B cell (primary cell): ENCODE measurements at regions not wholly inside any gene's neighbourhood (a gene's known extent, or its start where the extent isn't known, plus 50 kb on each side); places are given as distances from the start of the nearest gene placed in this dataset.
"Not testable (repeated sequence)": the region's sequence is repeated elsewhere in the genome, so short reads cannot be mapped to it uniquely, and the experiment has no call there.

Experiments used
- ATAC-seq: fragments of 200-7000 bp; cut with Tn5 transposase; one replicate; pipeline ENCODE4 v1.10.0; 2021; ENCODE audit warnings: low read depth, mild to moderate bottlenecking, moderate number of reproducible peaks, moderate library complexity
- CTCF ChIA-PET: fragments of 350-600 bp; sonication (Branson Sonifier 250); formaldehyde crosslinking; loops from one replicate; lab custom pipeline; 2021; ENCODE audit warnings: antibody characterized with exemption, inconsistent platforms; lab: Charles Lee
- POLR2A ChIA-PET: fragments of 350-600 bp; sonication (Branson Sonifier 250); formaldehyde crosslinking; loops from one replicate; lab custom pipeline; 2021; ENCODE audit warnings: antibody characterized with exemption; lab: Charles Lee
- DNase-seq: peaks from one replicate; pipeline ENCODE4 v3.0.0; 2013
- H2AFZ ChIP-seq: 2 replicates; pipeline ENCODE4 v1.6.1; 2012; ENCODE audit warnings: mild to moderate bottlenecking, low read depth, low read length; ENCODE audit not compliant: insufficient read depth, poor library complexity, severe bottlenecking
- H3K27ac ChIP-seq, 2 donors: 1 replicate in 1 of 2; 2 replicates in 1 of 2; pipeline ENCODE4 v1.5.1; 2012 to 2013; ENCODE audit warnings: low read length in 2 of 2, mild to moderate bottlenecking in 2 of 2, moderate library complexity in 1 of 2
- H3K27me3 ChIP-seq, 4 experiments: fragments of 200-600 bp in 1 of 4; sonication (generic) in 1 of 4; replicated peaks in 1 of 4; 1 replicate in 2 of 4; 2 replicates in 2 of 4; pipeline versions ENCODE4 v1.6.1 to v1.7.0; 2013 to 2016; ENCODE audit warnings: low read length in 3 of 4, mild to moderate bottlenecking in 2 of 4, mixed read lengths in 1 of 4, moderate library complexity in 1 of 4; ENCODE audit not compliant: insufficient read depth in 4 of 4, control insufficient read depth in 3 of 4; ENCODE audit errors: control extremely low read depth in 1 of 4
- H3K36me3 ChIP-seq, 2 experiments: replicated peaks in 1 of 2; 1 replicate in 1 of 2; 2 replicates in 1 of 2; pipeline versions ENCODE4 v1.6.1 to v1.7.1; 2013; ENCODE audit warnings: low read length in 1 of 2; ENCODE audit not compliant: insufficient read depth in 2 of 2, control insufficient read depth in 1 of 2; ENCODE audit errors: control extremely low read depth in 1 of 2, extremely low read depth in 1 of 2
- H3K4me1 ChIP-seq, 2 donors: fragments of 200-600 bp in 1 of 2; sonication (generic) in 1 of 2; 1 replicate in 1 of 2; 2 replicates in 1 of 2; pipeline versions ENCODE4 v1.5.1 to v1.6.1; 2013 to 2017; ENCODE audit warnings: low read length in 2 of 2; ENCODE audit not compliant: control insufficient read depth in 2 of 2, insufficient read depth in 2 of 2
- H3K4me2 ChIP-seq: replicated peaks from 2 replicates; pipeline ENCODE3; 2012; ENCODE audit warnings: mild to moderate bottlenecking, low read depth, low read length; ENCODE audit not compliant: poor library complexity, severe bottlenecking
- H3K4me3 ChIP-seq, 5 experiments: fragments of 200-600 bp in 1 of 5; sonication (generic) in 1 of 5; 1 replicate in 3 of 5; 2 replicates in 2 of 5; pipeline versions ENCODE4 v1.5.1 to v1.7.0; 2011 to 2016; ENCODE audit warnings: low read length in 4 of 5, mild to moderate bottlenecking in 4 of 5, low read depth in 2 of 5, control low read depth in 1 of 5, moderate library complexity in 1 of 5; ENCODE audit not compliant: insufficient read depth in 1 of 5; ENCODE audit errors: control extremely low read depth in 1 of 5, extremely low read depth in 1 of 5
- H3K79me2 ChIP-seq: fragments of 200-600 bp; sonication (generic); one replicate; pipeline ENCODE4 v1.6.0; 2016; ENCODE audit warnings: low read length; ENCODE audit not compliant: control insufficient read depth, insufficient read depth
- H3K9ac ChIP-seq: fragments of 200-600 bp; sonication (generic); 2 replicates; pipeline ENCODE4 v1.6.1; 2017; ENCODE audit warnings: mild to moderate bottlenecking, low read length, moderate library complexity
- H3K9me3 ChIP-seq, 3 donors: one replicate each; pipeline versions ENCODE4 v1.6.1 to v1.7.1; 2013; ENCODE audit warnings: low read length in 2 of 3; ENCODE audit not compliant: control insufficient read depth in 2 of 3, insufficient read depth in 1 of 3; ENCODE audit errors: control extremely low read depth in 1 of 3
- H4K20me1 ChIP-seq: 2 replicates; pipeline ENCODE4 v1.6.0; 2012; ENCODE audit warnings: mild to moderate bottlenecking, low read length; ENCODE audit not compliant: insufficient read depth, control insufficient read depth, poor library complexity, severe bottlenecking
- H3K27ac Mint-ChIP-seq: one replicate; pipeline ENCODE4 v1.8.0; 2021; ENCODE audit warnings: mixed read lengths
- H3K27me3 Mint-ChIP-seq: one replicate; pipeline ENCODE4 v1.8.0; 2021; ENCODE audit warnings: mixed read lengths
- H3K4me1 Mint-ChIP-seq: one replicate; pipeline ENCODE4 v1.8.0; 2021; ENCODE audit warnings: mixed read lengths
- H3K4me3 Mint-ChIP-seq: one replicate; pipeline ENCODE4 v1.8.0; 2021; ENCODE audit warnings: mixed read lengths
- H3K9me3 Mint-ChIP-seq: one replicate; pipeline ENCODE4 v1.8.0; 2022; ENCODE audit warnings: mixed read lengths; ENCODE audit not compliant: insufficient read depth
- WGBS: methylation state at CpG from one replicate; pipeline ENCODE4 v1.1.5; 2013; ENCODE audit warnings: missing lambda C conversion rate; ENCODE audit not compliant: insufficient coverage; 5-methylcytosine and 5-hydroxymethylcytosine counted together
- intact Hi-C: fragments of 100-400 bp; cut with micrococcal nuclease; formaldehyde crosslinking; loops from one replicate; pipeline ENCODE4 v1.10.0; 2022

DNA sequence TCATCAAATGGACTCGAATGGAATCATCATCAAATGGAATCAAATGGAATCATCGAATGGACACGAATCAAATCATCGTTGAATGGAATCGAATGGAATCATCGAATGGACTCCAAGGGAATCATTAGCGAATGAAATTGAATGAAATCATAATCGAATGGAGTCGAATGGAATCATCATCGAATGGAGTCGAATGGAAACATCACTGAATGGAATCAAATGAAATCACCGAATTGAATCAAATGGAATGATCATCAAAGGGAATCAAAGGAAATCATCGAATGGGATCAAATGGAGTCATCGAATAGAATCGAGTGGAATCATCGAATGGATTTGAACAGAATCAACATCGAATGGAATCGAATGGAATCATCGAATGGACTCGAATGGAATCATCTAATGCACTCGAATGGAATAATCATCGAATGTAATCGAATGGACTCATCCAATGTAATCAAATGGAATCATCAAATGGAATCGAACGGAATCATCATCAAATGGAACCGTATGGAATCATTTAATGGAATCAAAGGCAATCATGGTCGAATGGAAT lies 232.2 kb downstream of the SHCBP1 start:
- H4K20me1 ChIP-seq, H3K4me3 ChIP-seq, H3K79me2 ChIP-seq, H3K4me3 Mint-ChIP-seq, H3K9me3 Mint-ChIP-seq, H3K4me2 ChIP-seq, H3K27me3 Mint-ChIP-seq, H3K4me1 Mint-ChIP-seq, POLR2A ChIA-PET, H3K4me1 ChIP-seq, DNase-seq, H3K27ac Mint-ChIP-seq, ATAC-seq, H3K36me3 ChIP-seq, CTCF ChIA-PET, H2AFZ ChIP-seq, intact Hi-C loops, H3K27ac ChIP-seq, H3K9ac ChIP-seq, H3K27me3 ChIP-seq: not testable (repeated sequence)
- 82% methylated on average over 25 of the region's 27 CpGs for WGBS
- H3K9me3 ChIP-seq, result peaks cover 0 to 12% (median 0%) of the 10 kb centered on the region in 3 donors

- peak; percentile 31 for DNase-seq
- H3K27me3 ChIP-seq, ATAC-seq, POLR2A ChIA-PET, H3K79me2 ChIP-seq, H3K4me1 ChIP-seq, H4K20me1 ChIP-seq, H2AFZ ChIP-seq, H3K9me3 Mint-ChIP-seq, H3K4me3 Mint-ChIP-seq, intact Hi-C loops, H3K27ac Mint-ChIP-seq, CTCF ChIA-PET, H3K4me1 Mint-ChIP-seq, H3K27me3 Mint-ChIP-seq, H3K4me3 ChIP-seq, H3K27ac ChIP-seq, H3K4me2 ChIP-seq, H3K36me3 ChIP-seq, H3K9ac ChIP-seq: not testable (repeated sequence)
- peaks cover 0 to 12% (median 0%) of the 10 kb centered on the region in 3 donors for H3K9me3 ChIP-seq
- 85% methylated on average over 15 of the region's 16 CpGs for WGBS
Observed at GRCh38 chr16:46388354-46388753, 232.8 kb downstream of the SHCBP1 start.

- H2AFZ ChIP-seq, H3K27ac Mint-ChIP-seq, H3K9me3 Mint-ChIP-seq, H3K36me3 ChIP-seq, POLR2A ChIA-PET, H3K27me3 Mint-ChIP-seq, H3K4me2 ChIP-seq, H3K79me2 ChIP-seq, H3K27me3 ChIP-seq, CTCF ChIA-PET, H3K4me1 Mint-ChIP-seq, H3K27ac ChIP-seq, intact Hi-C loops, DNase-seq, H3K9ac ChIP-seq, H3K4me3 ChIP-seq, H3K4me3 Mint-ChIP-seq, H4K20me1 ChIP-seq, ATAC-seq, H3K4me1 ChIP-seq: not testable (repeated sequence)
- H3K9me3 ChIP-seq, result peaks cover 0 to 13% (median 0%) of the 10 kb centered on the region in 3 donors
- WGBS, result 76% methylated on average over 13 of the region's 15 CpGs
Observed at GRCh38 chr16:46387720-46388119, 233.5 kb downstream of the SHCBP1 start.

- peaks cover 0 to 14% (median 0%) of the 10 kb centered on the region in 3 donors for H3K9me3 ChIP-seq
- H3K27me3 Mint-ChIP-seq, H3K4me3 Mint-ChIP-seq, H3K4me2 ChIP-seq, POLR2A ChIA-PET, H3K4me1 Mint-ChIP-seq, H3K27ac ChIP-seq, H3K27me3 ChIP-seq, H3K36me3 ChIP-seq, H4K20me1 ChIP-seq, intact Hi-C loops, H3K4me3 ChIP-seq, H2AFZ ChIP-seq, H3K27ac Mint-ChIP-seq, H3K9ac ChIP-seq, H3K79me2 ChIP-seq, H3K4me1 ChIP-seq, ATAC-seq, CTCF ChIA-PET: not testable (repeated sequence)
- H3K9me3 Mint-ChIP-seq, result peaks cover 11% of the 10 kb centered on the region
- 81% methylated on average over 28 of the region's 28 CpGs for WGBS
- peak; percentile 1 for DNase-seq
Observed at GRCh38 chr16:46386805-46387620, 234.2 kb downstream of the SHCBP1 start.
